IMR-90 (cell line): ENCODE measurements at regions not wholly inside any gene's neighbourhood (a gene's known extent, or its start where the extent isn't known, plus 50 kb on each side); places are given as distances from the start of the nearest gene placed in this dataset.

ENCODE experiments used
- ATAC-seq: fragments of 200-7000 bp; cut with Tn5 transposase; 2 replicates; pipeline ENCODE4 v1.9.1; 2020; ENCODE audit warnings: low read depth, mild to moderate bottlenecking, moderate library complexity
- BruUV-seq: library from RNA; stranded (reverse); fragments of 400-500 nt; replicated peaks from 2 replicates; lab custom pipeline; 2021; lab: Mats Ljungman, UMichigan
- CTCF ChIA-PET: fragments of 300-600 bp; formaldehyde crosslinking; extraction: SDS; loops from one replicate; lab custom pipeline; 2021; ENCODE audit warnings: antibody characterized with exemption; lab: Yijun Ruan, JAX
- POLR2A ChIA-PET: fragments of 300-600 bp; sonication (Branson Sonifier 250); formaldehyde crosslinking; loops from one replicate; lab custom pipeline; 2022; ENCODE audit warnings: antibody characterized with exemption; ENCODE audit not compliant: unreplicated experiment; lab: Charles Lee
- DNase-seq: peaks from one replicate; pipeline ENCODE4 v3.0.0; 2013
- H2AFZ ChIP-seq: replicated peaks from 2 replicates; pipeline ENCODE3; 2013; ENCODE audit warnings: low read length, mild to moderate bottlenecking; ENCODE audit not compliant: poor library complexity
- H2AK5ac ChIP-seq: 2 replicates; pipeline ENCODE4 v1.6.1; 2013; ENCODE audit warnings: low read depth, low read length, inconsistent platforms
- H2AK9ac ChIP-seq: replicated peaks from 2 replicates; pipeline ENCODE3; 2013; ENCODE audit warnings: mild to moderate bottlenecking, low read depth, low read length, moderate library complexity; ENCODE audit not compliant: poor library complexity
- H2BK120ac ChIP-seq: 2 replicates; pipeline ENCODE4 v1.6.1; 2013; ENCODE audit warnings: low read depth, low read length, inconsistent platforms
- H2BK15ac ChIP-seq: 3 replicates; pipeline ENCODE4 v1.6.1; 2013; ENCODE audit warnings: low read depth, low read length, inconsistent platforms
- H2BK20ac ChIP-seq: 2 replicates; pipeline ENCODE4 v1.6.1; 2013; ENCODE audit warnings: low read depth, mild to moderate bottlenecking, inconsistent platforms, low read length, moderate library complexity
- H2BK5ac ChIP-seq: 2 replicates; pipeline ENCODE4 v1.6.1; 2013; ENCODE audit warnings: mild to moderate bottlenecking, low read depth, low read length, inconsistent platforms; ENCODE audit not compliant: poor library complexity, severe bottlenecking
- H3K14ac ChIP-seq: replicated peaks from 2 replicates; pipeline ENCODE4 v1.6.1; 2013; ENCODE audit warnings: low read depth, low read length, inconsistent platforms
- H3K18ac ChIP-seq: 2 replicates; pipeline ENCODE4 v1.6.1; 2013; ENCODE audit warnings: low read depth, low read length, control low read depth
- H3K23ac ChIP-seq: 2 replicates; pipeline ENCODE4 v1.6.1; 2013; ENCODE audit warnings: low read depth, low read length, inconsistent platforms
- H3K27ac ChIP-seq: 2 replicates; pipeline ENCODE4 v1.5.1; 2013; ENCODE audit warnings: mild to moderate bottlenecking, control low read depth, low read length; ENCODE audit not compliant: insufficient read depth
- H3K27me3 ChIP-seq: 2 replicates; pipeline ENCODE4 v1.6.1; 2013; ENCODE audit warnings: low read length; ENCODE audit not compliant: control insufficient read depth, insufficient read depth
- H3K36me3 ChIP-seq: 2 replicates; pipeline ENCODE4 v1.6.1; 2013; ENCODE audit warnings: low read length, mixed read lengths; ENCODE audit not compliant: control insufficient read depth, insufficient read depth
- H3K4ac ChIP-seq: 2 replicates; pipeline ENCODE4 v1.6.1; 2013; ENCODE audit warnings: low read depth, low read length, inconsistent platforms
- H3K4me1 ChIP-seq: 2 replicates; pipeline ENCODE4 v1.6.1; 2013; ENCODE audit warnings: low read length, mixed read lengths; ENCODE audit not compliant: control insufficient read depth, insufficient read depth
- H3K4me2 ChIP-seq: 2 replicates; pipeline ENCODE4 v1.6.1; 2013; ENCODE audit warnings: low read depth, mild to moderate bottlenecking, control low read depth, low read length, moderate library complexity
- H3K4me3 ChIP-seq: 2 replicates; pipeline ENCODE4 v1.5.1; 2013; ENCODE audit warnings: low read depth, mild to moderate bottlenecking, control low read depth, low read length, moderate library complexity; ENCODE audit not compliant: insufficient read depth
- H3K56ac ChIP-seq: 2 replicates; pipeline ENCODE4 v1.6.1; 2013; ENCODE audit warnings: low read length, inconsistent platforms; ENCODE audit not compliant: insufficient read depth; ENCODE audit errors: extremely low read depth
- H3K79me1 ChIP-seq, 2 experiments: 2 replicates each; pipeline ENCODE4 v1.6.1; 2013; ENCODE audit warnings: low read length in 2 of 2, inconsistent platforms in 1 of 2, low read depth in 1 of 2
- H3K9ac ChIP-seq: 2 replicates; pipeline ENCODE4 v1.6.1; 2013; ENCODE audit warnings: low read depth, low read length, control low read depth
- H3K9me1 ChIP-seq: 2 replicates; pipeline ENCODE4 v1.6.1; 2013; ENCODE audit warnings: low read length, inconsistent platforms; ENCODE audit not compliant: insufficient read depth
- H3K9me3 ChIP-seq: 2 replicates; pipeline ENCODE4 v1.6.1; 2013; ENCODE audit warnings: low read length; ENCODE audit not compliant: control insufficient read depth, insufficient read depth
- H4K20me1 ChIP-seq: 2 replicates; pipeline ENCODE4 v1.6.1; 2013; ENCODE audit warnings: low read length, inconsistent platforms; ENCODE audit not compliant: insufficient read depth
- H4K5ac ChIP-seq: 2 replicates; pipeline ENCODE4 v1.6.1; 2013; ENCODE audit warnings: mild to moderate bottlenecking, low read depth, low read length, control low read depth
- H4K8ac ChIP-seq, 2 experiments: 2 replicates each; pipeline ENCODE4 v1.6.1; 2013; ENCODE audit warnings: low read depth in 2 of 2, low read length in 2 of 2, control low read depth in 1 of 2, inconsistent platforms in 1 of 2
- H4K91ac ChIP-seq: 2 replicates; pipeline ENCODE4 v1.6.1; 2013; ENCODE audit warnings: low read depth, low read length, inconsistent platforms; ENCODE audit not compliant: insufficient read depth
- BHLHE40 ChIP-seq: fragments of 150-350 bp; IDR thresholded peaks from 2 replicates; pipeline ENCODE4 v1.6.1; 2016; ENCODE audit warnings: mild to moderate bottlenecking, low read depth, low read length
- CHD1 ChIP-seq: IDR thresholded peaks from 2 replicates; pipeline ENCODE4 v1.6.1; 2012; ENCODE audit warnings: low read depth, low read length, improper control_type of control experiment
- MAFK ChIP-seq: IDR thresholded peaks from 2 replicates; pipeline ENCODE4 v1.6.1; 2012; ENCODE audit warnings: low read depth, low read length, improper control_type of control experiment
- MAZ ChIP-seq: IDR thresholded peaks from 2 replicates; pipeline ENCODE4 v1.6.1; 2012; ENCODE audit warnings: low read depth, mild to moderate bottlenecking, low read length, improper control_type of control experiment, moderate library complexity, borderline replicate concordance
- NFE2L2 ChIP-seq: fragments of 150-350 bp; IDR thresholded peaks from 2 replicates; pipeline ENCODE4 v1.6.1; 2016; ENCODE audit warnings: low read depth, mild to moderate bottlenecking, low read length
- RCOR1 ChIP-seq: IDR thresholded peaks from 2 replicates; pipeline ENCODE4 v1.6.1; 2012; ENCODE audit warnings: mild to moderate bottlenecking, low read length, improper control_type of control experiment; ENCODE audit not compliant: insufficient replicate concordance
- RFX5 ChIP-seq: IDR thresholded peaks from 2 replicates; pipeline ENCODE4 v1.8.0; 2012; ENCODE audit warnings: low read depth, mild to moderate bottlenecking, low read length, moderate library complexity
- WGBS, 2 experiments: methylation state at CpG; one replicate each; pipeline versions ENCODE4 v1.1.5 to v1.1.7; 2013; ENCODE audit warnings: missing lambda C conversion rate in 2 of 2; ENCODE audit not compliant: insufficient read length in 1 of 2; ENCODE audit errors: extremely low coverage in 2 of 2; 5-methylcytosine and 5-hydroxymethylcytosine counted together
- dilution Hi-C: fragments of 300-500 bp; cut with HindIII; formaldehyde crosslinking; loops from one replicate; pipeline ENCODE4 v1.14.3; 2018; ENCODE audit warnings: low sequenced_read_pairs; ENCODE audit not compliant: unreplicated experiment
- in situ Hi-C: fragments of 300-500 bp; cut with MboI; formaldehyde crosslinking; loops from 3 replicates; pipeline ENCODE4 v1.14.3; 2019; ENCODE audit warnings: low sequenced_read_pairs, inconsistent platforms, mixed read lengths
- intact Hi-C: fragments of 100-400 bp; cut with micrococcal nuclease; formaldehyde crosslinking; loops from 2 replicates; pipeline ENCODE4 v1.10.0; 2022
- TF ChIP-seq, protein P1 (sequence below): fragments of 150-350 bp; IDR thresholded peaks from 2 replicates; pipeline ENCODE4 v1.6.1; 2017; ENCODE audit warnings: mild to moderate bottlenecking, antibody characterized with exemption, low read length, low read depth
- TF ChIP-seq, protein P2 (sequence below): conservative IDR thresholded peaks from 2 replicates; pipeline ENCODE4 v1.5.1; 2012; ENCODE audit warnings: mild to moderate bottlenecking, low read depth, low read length, improper control_type of control experiment
- TF ChIP-seq, protein P3 (sequence below): fragments of 150-350 bp; IDR thresholded peaks from 2 replicates; pipeline ENCODE4 v1.6.1; 2016; ENCODE audit warnings: low read depth, mild to moderate bottlenecking, low read length, moderate library complexity, borderline replicate concordance

DNA sequence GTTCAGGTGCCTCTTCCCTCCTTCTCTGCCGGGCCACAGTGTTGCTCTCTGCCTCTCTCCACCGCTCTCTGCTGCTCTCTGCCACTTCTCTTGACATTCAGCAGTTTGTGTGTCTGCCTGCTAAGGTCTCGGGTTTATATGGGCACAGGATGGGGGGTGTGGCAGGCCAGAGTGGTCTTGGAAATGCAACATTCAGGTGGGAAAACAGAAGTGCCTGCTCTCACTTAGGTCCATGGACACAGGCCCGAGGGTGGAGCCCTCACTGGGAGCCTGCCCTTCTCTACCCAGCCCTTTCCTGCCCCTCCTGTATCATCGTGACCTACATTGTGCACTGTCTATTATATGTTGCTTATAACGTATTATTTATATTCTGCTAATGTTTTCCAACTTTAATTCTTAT lies 120.8 kb upstream of the TMEM18 start:
- CTCF ChIA-PET, result no interaction called here
- intact Hi-C loops, result no loop called here

More for the DNA sequence above, 120.8 kb upstream of the TMEM18 start:
- Histone ChIP-seq H3K27ac (no peak overlapping the region), H3K79me1 (no peaks in the 10 kb centered on the region), H3K9me1 (no peaks in the 10 kb centered on the region), H3K56ac (no peak overlapping the region), H3K4me2 (no peak overlapping the region), H3K36me3 (no peaks in the 10 kb centered on the region), H3K4me3 (no peak overlapping the region), H4K20me1 (no peaks in the 10 kb centered on the region), H2BK120ac (no peak overlapping the region), H3K9ac (no peak overlapping the region), H3K14ac (no peak overlapping the region), H3K27me3 (no peaks in the 10 kb centered on the region), H3K9me3 (peaks cover 23% of the 10 kb centered on the region), H2AFZ (no peak overlapping the region), H4K5ac (no peak overlapping the region), H2BK15ac (no peak overlapping the region), H2BK5ac (no peak overlapping the region), H3K18ac (no peak overlapping the region), H2AK5ac (no peak overlapping the region), H3K23ac (no peak overlapping the region), H3K4ac (no peak overlapping the region), H4K8ac (no peak overlapping the region), H2AK9ac (no peak overlapping the region), H4K91ac (no peak overlapping the region), H2BK20ac (no peak overlapping the region), H3K4me1 (no peaks in the 10 kb centered on the region)
- TF ChIP-seq BHLHE40 (no peak), RFX5 (no peak), RCOR1 (no peak), CHD1 (no peak), MAZ (no peak), NFE2L2 (no peak), MAFK (no peak)
- TF ChIP-seq, protein P1, sequence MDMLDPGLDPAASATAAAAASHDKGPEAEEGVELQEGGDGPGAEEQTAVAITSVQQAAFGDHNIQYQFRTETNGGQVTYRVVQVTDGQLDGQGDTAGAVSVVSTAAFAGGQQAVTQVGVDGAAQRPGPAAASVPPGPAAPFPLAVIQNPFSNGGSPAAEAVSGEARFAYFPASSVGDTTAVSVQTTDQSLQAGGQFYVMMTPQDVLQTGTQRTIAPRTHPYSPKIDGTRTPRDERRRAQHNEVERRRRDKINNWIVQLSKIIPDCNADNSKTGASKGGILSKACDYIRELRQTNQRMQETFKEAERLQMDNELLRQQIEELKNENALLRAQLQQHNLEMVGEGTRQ, result no peak
- TF ChIP-seq, protein P2, sequence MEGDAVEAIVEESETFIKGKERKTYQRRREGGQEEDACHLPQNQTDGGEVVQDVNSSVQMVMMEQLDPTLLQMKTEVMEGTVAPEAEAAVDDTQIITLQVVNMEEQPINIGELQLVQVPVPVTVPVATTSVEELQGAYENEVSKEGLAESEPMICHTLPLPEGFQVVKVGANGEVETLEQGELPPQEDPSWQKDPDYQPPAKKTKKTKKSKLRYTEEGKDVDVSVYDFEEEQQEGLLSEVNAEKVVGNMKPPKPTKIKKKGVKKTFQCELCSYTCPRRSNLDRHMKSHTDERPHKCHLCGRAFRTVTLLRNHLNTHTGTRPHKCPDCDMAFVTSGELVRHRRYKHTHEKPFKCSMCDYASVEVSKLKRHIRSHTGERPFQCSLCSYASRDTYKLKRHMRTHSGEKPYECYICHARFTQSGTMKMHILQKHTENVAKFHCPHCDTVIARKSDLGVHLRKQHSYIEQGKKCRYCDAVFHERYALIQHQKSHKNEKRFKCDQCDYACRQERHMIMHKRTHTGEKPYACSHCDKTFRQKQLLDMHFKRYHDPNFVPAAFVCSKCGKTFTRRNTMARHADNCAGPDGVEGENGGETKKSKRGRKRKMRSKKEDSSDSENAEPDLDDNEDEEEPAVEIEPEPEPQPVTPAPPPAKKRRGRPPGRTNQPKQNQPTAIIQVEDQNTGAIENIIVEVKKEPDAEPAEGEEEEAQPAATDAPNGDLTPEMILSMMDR, result no peak
- TF ChIP-seq, protein P3, sequence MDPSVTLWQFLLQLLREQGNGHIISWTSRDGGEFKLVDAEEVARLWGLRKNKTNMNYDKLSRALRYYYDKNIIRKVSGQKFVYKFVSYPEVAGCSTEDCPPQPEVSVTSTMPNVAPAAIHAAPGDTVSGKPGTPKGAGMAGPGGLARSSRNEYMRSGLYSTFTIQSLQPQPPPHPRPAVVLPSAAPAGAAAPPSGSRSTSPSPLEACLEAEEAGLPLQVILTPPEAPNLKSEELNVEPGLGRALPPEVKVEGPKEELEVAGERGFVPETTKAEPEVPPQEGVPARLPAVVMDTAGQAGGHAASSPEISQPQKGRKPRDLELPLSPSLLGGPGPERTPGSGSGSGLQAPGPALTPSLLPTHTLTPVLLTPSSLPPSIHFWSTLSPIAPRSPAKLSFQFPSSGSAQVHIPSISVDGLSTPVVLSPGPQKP, result no peak
- DNase-seq, result no peak
- in situ Hi-C loops (no loop called here), dilution Hi-C loops (no loop called here)
- ATAC-seq, result no peak
- 60% methylated on average over 1 of the region's 6 CpGs; no CpG with 5 or more reads in 1 of the 2 experiments for WGBS, 2 experiments
- no TSS peak for BruUV-seq
- POLR2A ChIA-PET, result no interaction called here
